GM12878 (cell line): ENCODE measurements at regions not wholly inside any gene's neighbourhood (a gene's known extent, or its start where the extent isn't known, plus 50 kb on each side); places are given as distances from the start of the nearest gene placed in this dataset.

Experiments
- ATF2 ChIP-seq: IDR thresholded peaks from 2 replicates; pipeline ENCODE4 v1.6.1; 2012; ENCODE audit warnings: low read length, inconsistent platforms
- ATF7 ChIP-seq: fragments of 450-650 bp; IDR thresholded peaks from 2 replicates; pipeline ENCODE4 v1.6.1; 2016; ENCODE audit warnings: low read depth, mild to moderate bottlenecking
- CTCF ChIP-seq, 3 experiments: IDR thresholded peaks in 2 of 3; conservative IDR thresholded peaks in 1 of 3; 2 replicates each; pipeline ENCODE4 v1.5.1; 2011; ENCODE audit warnings: low read depth in 3 of 3, low read length in 3 of 3, mild to moderate bottlenecking in 3 of 3, control low read depth in 2 of 3, moderate library complexity in 2 of 3, inconsistent platforms in 1 of 3, mixed read lengths in 1 of 3; ENCODE audit not compliant: control insufficient read depth in 2 of 3, insufficient read depth in 1 of 3; ENCODE audit errors: extremely low read depth in 1 of 3
- ESRRA ChIP-seq: IDR thresholded peaks from 2 replicates; pipeline ENCODE4 v1.6.1; 2012; ENCODE audit warnings: mild to moderate bottlenecking, low read length, improper control_type of control experiment
- HCFC1 ChIP-seq: fragments of 150-350 bp; IDR thresholded peaks from 2 replicates; pipeline ENCODE4 v1.6.1; 2014; ENCODE audit warnings: low read length
- IRF5 ChIP-seq: fragments of 450-650 bp; IDR thresholded peaks from 2 replicates; pipeline ENCODE4 v1.6.1; 2017; ENCODE audit warnings: borderline replicate concordance
- NFIC ChIP-seq: IDR thresholded peaks from 2 replicates; pipeline ENCODE4 v1.6.1; 2012; ENCODE audit warnings: low read depth, mild to moderate bottlenecking, inconsistent platforms, low read length, moderate library complexity
- PAX8 ChIP-seq: fragments of 450-650 bp; IDR thresholded peaks from 2 replicates; pipeline ENCODE4 v1.6.1; 2017; ENCODE audit warnings: mild to moderate bottlenecking, moderate library complexity
- POLR2A ChIP-seq: IDR thresholded peaks from 2 replicates; pipeline ENCODE4 v1.6.1; 2011; ENCODE audit warnings: low read depth, mild to moderate bottlenecking, low read length
- SIN3A ChIP-seq: IDR thresholded peaks from 2 replicates; pipeline ENCODE4 v1.6.1; 2012; ENCODE audit warnings: low read depth, low read length, improper control_type of control experiment
- ZBTB11 ChIP-seq: fragments of 450-650 bp; formaldehyde crosslinking; IDR thresholded peaks from 2 replicates; pipeline ENCODE4 v1.5.0; 2022; ENCODE audit warnings: mild to moderate bottlenecking, missing genetic modification characterization
- ZBTB40 ChIP-seq: fragments of 450-650 bp; IDR thresholded peaks from 2 replicates; pipeline ENCODE4 v1.6.1; 2016; ENCODE audit warnings: mild to moderate bottlenecking, moderate library complexity, borderline replicate concordance

GRCh38 chr13:28548468-28548867 is 53.5 kb upstream of the FLT1 start (continued):
- TF ChIP-seq ZBTB40: no peak
- no peak for TF ChIP-seq ATF2
- TF ChIP-seq HCFC1: no peak
- TF ChIP-seq ESRRA: no peak
- TF ChIP-seq ATF7: no peak
- TF ChIP-seq SIN3A: no peak
- TF ChIP-seq ZBTB11 (CRISPR knock-in tag): no peak
- no peak for TF ChIP-seq NFIC
- no peak for TF ChIP-seq POLR2A
- no peak for TF ChIP-seq PAX8
- no peak for TF ChIP-seq IRF5
- TF ChIP-seq CTCF (IDR thresholded peaks at IDR 0.05 in 2 of 3, conservative IDR thresholded peaks at IDR 0.05 in 1 of 3; ENCODE audit: control insufficient read depth in 2 of 3, extremely low read depth in 1 of 3, insufficient read depth in 1 of 3, low read depth in 3 of 3, low read length in 3 of 3): no peak
